ENCODE measurements at regions not wholly inside any gene's neighbourhood (a gene's known extent, or its start where the extent isn't known, plus 50 kb on each side); places are given as distances from the start of the nearest gene placed in this dataset.
A peak's percentile ranks its signal among the peaks of the same experiment; 100 is the strongest.

DNA sequence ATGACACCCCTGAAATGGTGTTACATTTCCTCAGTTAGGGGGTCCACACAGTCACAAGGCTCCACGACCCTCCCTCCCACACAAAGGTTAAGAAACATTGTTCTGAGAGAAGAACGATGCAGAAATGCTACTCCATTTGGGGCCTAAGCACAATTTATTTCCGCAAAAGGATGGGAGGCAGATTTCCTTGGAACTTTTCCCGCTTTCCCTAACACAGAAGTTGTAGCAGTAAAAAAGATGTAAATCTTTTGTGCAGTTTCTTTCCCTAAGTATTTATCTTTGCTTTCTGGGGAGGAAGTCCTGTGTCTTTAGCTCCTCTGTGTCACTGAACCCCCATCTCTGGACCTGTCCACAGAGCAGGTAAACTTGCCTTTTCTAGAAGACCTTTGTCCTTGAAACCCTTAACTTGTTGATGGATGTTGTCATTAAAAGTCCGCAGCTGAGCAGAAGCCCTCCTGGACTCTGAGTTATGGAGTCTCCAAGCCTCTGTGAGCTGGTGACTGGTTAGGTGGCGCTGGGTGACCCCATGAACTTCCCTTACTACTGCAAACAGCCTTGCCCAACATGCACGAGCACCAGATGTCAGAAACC lies 67.2 kb upstream of the SHISA3 start:
- no peak for TF ChIP-seq CTCF (IDR thresholded peaks at IDR 0.05; ENCODE audit: insufficient read depth, low read depth, low read length, missing control alignments)
- H3K4me3 ChIP-seq (ENCODE audit: low read depth, low read length), result no peak overlapping the region
- no peak for DNase-seq (ENCODE audit: low read depth)

GRCh38 chr4:42331040-42331439 lies 66.2 kb upstream of the SHISA3 start:
- no peak for DNase-seq (ENCODE audit: low read depth)
- no peak for TF ChIP-seq CTCF (IDR thresholded peaks at IDR 0.05; ENCODE audit: insufficient read depth, low read depth, low read length, missing control alignments)

DNA sequence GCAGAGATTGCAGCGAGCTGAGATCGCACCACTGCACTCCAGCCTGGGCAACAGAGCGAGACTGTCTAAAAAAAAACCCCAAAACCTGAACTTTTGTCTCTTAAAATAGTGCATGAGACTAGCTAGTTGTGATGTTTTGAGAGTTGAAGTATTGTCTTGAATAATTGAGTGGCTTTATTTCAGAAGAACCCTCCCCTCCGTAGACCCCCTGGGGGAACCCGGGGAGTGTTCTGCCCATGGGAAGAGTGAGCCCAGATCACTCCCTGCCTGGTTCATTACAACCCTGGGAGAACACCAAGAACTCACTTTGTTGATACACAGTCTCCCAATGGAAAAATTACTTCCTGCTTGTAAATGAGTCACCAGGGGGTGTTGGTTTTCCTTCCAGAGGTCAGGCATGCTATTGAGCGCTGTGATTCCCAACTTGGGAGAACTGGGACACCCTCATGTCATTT lies 65.3 kb upstream of the SHISA3 start:
- no peak overlapping the region for H3K4me3 ChIP-seq (ENCODE audit: low read depth, low read length)
- peak; percentile 33 for DNase-seq (ENCODE audit: low read depth)
- TF ChIP-seq CTCF (IDR thresholded peaks at IDR 0.05; ENCODE audit: insufficient read depth, low read depth, low read length, missing control alignments), result no peak

More at GRCh38 chr4:42331040-42331439, 66.2 kb upstream of the SHISA3 start:
- H3K4me3 ChIP-seq (ENCODE audit: low read depth, low read length), result no peak overlapping the region

- no peak for DNase-seq (ENCODE audit: low read depth)
- H3K4me3 ChIP-seq (ENCODE audit: low read depth, low read length), result no peak overlapping the region
- no peak for TF ChIP-seq CTCF (IDR thresholded peaks at IDR 0.05; ENCODE audit: insufficient read depth, low read depth, low read length, missing control alignments)
These were observed 57.3 kb upstream of the SHISA3 start for GRCh38 chr4:42339935-42340406.

- TF ChIP-seq CTCF (IDR thresholded peaks at IDR 0.05; ENCODE audit: insufficient read depth, low read depth, low read length, missing control alignments), result no peak
- DNase-seq (ENCODE audit: low read depth), result no peak
- no peak overlapping the region for H3K4me3 ChIP-seq (ENCODE audit: low read depth, low read length)
These were observed 55.7 kb upstream of the SHISA3 start for GRCh38 chr4:42341518-42342026.

GRCh38 chr4:42342459-42342858 lies 54.8 kb upstream of the SHISA3 start:
- TF ChIP-seq CTCF (IDR thresholded peaks at IDR 0.05; ENCODE audit: insufficient read depth, low read depth, low read length, missing control alignments), result no peak
- DNase-seq (ENCODE audit: low read depth), result no peak
- H3K4me3 ChIP-seq (ENCODE audit: low read depth, low read length), result no peak overlapping the region

DNA sequence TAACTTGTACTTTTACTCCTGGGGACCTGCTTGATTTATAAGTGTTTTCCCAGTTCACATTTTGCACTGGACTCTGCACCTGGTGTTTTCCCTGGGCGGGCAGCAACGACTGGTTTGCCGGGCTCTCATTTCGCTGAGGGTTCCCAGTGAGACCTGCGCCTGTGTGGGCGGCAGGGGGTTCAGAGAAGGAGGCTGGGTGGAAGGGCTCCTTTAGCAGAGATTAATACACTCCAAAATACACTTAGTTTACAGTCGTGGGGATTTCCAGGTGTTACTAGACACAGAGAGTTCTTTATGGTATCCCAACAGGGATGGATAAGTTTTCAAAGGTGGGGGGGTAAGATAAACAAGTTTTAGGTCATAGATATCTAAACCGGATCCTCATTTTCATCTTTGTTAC lies 53.0 kb upstream of the SHISA3 start:
- DNase-seq (ENCODE audit: low read depth), result no peak
- no peak for TF ChIP-seq CTCF (IDR thresholded peaks at IDR 0.05; ENCODE audit: insufficient read depth, low read depth, low read length, missing control alignments)
- H3K4me3 ChIP-seq (ENCODE audit: low read depth, low read length), result no peak overlapping the region
